ENCODE measurements at regions not wholly inside any gene's neighbourhood (a gene's known extent, or its start where the extent isn't known, plus 50 kb on each side); places are given as distances from the start of the nearest gene placed in this dataset.

DNA sequence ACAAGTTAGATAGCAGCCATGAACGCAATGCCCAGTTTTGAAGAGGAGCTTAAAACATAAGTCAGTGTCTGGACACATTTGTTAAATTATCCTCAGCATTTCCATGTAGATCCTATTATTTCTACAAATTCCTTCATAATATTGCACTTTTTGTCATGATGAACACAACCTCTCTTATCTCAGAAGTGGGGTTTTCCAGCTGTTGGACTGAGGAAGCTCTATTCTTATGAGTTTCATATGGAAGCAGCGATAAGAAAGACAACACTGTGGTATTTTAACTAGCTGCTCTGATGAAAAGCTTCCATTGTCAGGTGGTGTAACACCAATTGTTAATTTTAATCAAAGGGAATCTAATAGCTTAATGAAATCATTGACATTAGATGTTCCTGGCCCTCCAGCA is 308.7 kb downstream of the GBA3 start:
- DNase-seq = no peak

GRCh38 chr4:22999419-22999818 is 306.7 kb downstream of the GBA3 start:
- DNase-seq = no peak

DNA sequence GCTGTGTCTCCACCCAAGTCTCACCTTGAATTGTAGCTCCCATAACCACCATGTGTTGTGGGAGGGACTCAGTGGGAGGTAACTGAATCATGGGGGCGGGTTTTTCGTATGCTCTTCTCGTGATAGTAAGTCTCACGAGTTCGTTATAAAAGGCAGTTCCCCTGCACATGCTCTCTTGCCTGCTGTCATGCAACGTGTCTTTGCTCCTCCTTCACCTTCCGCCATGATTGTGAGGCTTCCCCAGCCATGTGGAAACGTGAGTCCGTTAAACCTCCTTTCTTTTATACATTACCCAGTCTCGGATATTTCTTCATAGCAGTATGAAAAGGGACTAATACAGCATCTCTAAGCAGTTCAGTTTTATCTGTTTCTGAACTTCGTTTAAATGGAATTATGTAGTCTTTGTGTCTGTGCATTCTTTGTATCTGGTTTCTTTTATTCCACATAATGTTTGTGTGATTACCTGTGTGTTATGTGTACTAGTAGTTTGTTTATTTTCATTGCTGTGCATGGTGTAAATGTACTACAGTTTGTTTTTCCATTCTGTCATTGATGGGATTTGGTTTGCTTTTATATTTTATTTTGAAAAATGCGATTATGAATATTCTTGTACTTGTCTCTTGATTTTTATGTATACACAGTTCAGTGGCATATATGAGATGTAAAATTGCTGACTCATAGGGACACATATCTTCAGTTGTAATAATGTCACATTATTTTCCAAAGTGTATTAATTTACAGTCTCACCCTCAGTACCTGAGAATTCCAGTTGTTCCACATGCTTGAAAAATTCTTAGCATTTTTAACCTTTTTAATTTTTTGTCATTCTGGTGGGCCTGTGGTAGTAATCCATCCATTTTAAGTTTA is 304.9 kb downstream of the GBA3 start:
- no peak for DNase-seq

- DNase-seq = no peak
These were observed 298.8 kb downstream of the GBA3 start for GRCh38 chr4:22991576-22991975.

- no peak for DNase-seq
These were observed 295.8 kb downstream of the GBA3 start for GRCh38 chr4:22988526-22988925.

GRCh38 chr4:22987870-22988269 is 295.1 kb downstream of the GBA3 start:
- DNase-seq = no peak

DNA sequence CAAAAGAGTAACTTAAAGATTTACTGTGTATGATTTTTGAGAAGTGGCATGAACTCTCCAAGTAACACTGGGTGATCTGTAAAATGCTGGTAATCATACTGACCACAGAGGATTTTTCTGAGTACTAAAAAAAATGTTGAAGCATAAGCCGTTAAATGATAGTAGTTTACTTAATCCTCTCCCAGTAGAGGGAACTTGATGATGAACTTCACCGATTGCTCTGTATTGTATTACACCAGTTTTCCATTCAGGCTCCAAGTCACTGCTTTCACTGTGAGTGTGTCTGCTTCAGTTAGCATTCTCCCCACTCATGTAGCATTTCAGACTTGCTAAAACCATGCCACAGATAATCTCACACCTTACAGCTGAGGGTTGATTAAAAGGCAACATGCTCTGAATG is 294.1 kb downstream of the GBA3 start:
- no peak for DNase-seq

DNA sequence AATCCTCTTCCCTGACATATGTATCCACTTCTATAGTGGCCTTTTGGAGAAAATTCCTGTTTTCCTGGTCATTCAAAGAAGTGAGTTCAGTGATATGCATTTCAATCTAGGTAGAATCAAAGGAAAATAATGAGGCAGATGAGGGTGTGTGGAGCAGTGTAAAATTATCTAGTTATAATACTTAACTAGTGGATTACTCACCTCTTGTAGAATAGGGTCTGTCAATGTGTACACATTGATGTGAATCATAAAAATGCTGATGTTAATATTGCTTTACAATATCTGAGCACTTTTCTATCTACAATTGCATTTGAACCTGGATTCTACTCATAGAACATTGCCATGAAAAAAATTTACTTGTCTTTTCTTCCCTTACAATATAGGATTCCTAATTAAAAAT is 293.5 kb downstream of the GBA3 start:
- DNase-seq = no peak

- no peak for DNase-seq
These were observed 291.7 kb downstream of the GBA3 start for GRCh38 chr4:22984390-22984789.

GRCh38 chr4:22978656-22979055 is 285.9 kb downstream of the GBA3 start:
- no peak for DNase-seq

DNA sequence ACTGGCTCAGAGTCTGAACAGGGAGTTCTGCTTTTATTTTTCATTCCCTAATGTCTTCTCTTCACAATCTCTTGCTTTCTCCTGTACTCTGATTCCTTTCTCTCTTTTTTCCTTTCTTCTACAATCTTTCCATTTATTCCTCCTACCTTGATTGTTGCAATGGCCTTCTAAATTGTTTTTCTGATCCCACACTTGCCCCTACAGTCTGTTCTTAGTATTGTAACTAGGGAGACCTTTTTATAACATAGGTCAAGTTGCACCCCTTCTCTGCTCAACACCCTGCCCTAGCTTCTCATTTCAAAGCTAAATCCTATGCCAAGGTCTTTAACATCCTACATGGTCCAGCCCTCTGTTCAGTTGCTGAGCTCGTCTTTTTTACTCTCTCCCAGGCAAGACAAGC is 277.9 kb downstream of the GBA3 start:
- DNase-seq = no peak

- no peak for DNase-seq
These were observed 276.7 kb downstream of the GBA3 start for GRCh38 chr4:22969287-22969896.

- DNase-seq = no peak
These were observed 269.6 kb downstream of the GBA3 start for GRCh38 chr4:22962295-22962694.

DNA sequence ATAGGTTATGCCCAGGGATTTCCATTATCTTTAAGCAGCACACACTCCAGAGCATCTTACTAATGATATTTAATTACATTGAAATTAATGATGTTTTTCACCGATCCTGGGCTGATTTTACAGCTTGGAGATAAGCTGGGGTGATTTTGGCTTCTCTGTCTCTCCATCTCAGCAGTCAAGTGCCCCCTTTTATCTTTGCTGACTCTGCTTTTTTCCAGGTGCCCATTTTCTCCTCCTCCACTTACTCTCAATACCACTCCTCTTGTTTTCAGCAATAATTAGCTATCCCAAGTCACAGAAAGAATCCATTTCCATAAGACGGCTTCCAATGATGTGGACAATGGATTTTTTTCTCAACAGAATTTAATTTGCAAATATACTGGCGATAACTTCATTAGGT is 266.7 kb downstream of the GBA3 start:
- DNase-seq = no peak

GRCh38 chr4:22957774-22958309 is 265.1 kb downstream of the GBA3 start:
- DNase-seq = no peak

DNA sequence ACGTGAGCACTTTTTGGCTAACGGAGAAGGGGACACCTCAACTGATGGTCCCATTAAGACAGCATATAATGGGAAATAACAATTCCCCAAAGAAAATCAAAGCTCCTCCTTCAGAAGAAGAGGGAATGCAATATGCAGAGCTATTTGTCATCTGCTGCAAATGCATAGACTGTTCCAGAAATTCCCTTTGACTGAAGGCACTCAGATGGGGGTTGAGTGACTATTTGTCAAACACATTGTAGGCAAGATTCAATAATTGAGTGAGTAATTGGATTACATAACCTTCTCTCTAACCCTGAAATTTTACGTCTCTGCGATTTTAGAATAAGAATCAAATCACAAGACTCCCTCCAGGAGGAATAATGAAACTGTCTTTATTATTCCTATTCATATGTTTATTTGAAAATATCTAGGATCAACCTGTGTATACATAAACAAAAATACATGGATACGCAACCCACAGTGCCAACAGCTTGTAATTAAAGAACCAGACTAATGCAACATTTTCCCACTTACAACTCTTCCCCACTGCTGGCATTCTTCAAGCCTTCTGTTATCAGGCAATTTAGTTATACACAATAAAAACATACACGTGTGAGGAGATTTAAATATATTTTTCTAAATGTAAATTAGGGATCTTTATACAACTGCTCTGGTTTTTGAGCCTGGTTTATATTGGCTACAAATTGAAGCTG is 256.6 kb downstream of the GBA3 start:
- DNase-seq = no peak

GRCh38 chr4:22947851-22948250 is 255.1 kb downstream of the GBA3 start:
- no peak for DNase-seq

DNA sequence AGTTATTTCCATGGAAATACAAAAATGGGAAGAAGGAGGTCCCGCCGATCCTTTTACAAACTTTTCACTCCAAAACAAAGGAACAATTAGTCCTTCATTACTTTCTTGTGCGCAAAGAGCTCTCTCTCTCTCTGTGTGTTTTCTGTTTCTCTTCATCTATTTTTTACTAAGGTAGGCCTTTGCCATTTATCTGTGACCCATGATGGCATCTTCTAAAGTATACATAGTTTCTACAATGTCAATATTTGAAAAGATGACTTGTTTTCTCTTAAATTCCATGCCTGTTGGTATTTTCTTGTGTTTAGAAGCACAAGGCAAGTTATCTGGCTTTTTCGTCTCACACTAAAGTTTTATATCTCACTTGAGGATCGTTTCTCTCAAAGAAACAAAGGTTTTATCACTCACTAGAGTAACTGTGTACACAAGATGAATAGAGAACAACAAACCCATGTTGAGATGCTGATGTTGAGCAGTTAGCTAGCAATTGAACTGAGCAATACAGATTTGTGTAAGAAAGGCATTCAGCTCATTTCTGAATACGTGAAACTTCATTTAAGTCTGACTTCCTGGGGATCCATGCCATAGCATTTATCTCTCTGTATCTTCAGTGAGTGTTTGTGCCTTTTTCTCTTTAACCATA is 250.3 kb downstream of the GBA3 start:
- no peak for DNase-seq

- DNase-seq = no peak
These were observed 249.1 kb downstream of the GBA3 start for GRCh38 chr4:22941688-22942375.

DNA sequence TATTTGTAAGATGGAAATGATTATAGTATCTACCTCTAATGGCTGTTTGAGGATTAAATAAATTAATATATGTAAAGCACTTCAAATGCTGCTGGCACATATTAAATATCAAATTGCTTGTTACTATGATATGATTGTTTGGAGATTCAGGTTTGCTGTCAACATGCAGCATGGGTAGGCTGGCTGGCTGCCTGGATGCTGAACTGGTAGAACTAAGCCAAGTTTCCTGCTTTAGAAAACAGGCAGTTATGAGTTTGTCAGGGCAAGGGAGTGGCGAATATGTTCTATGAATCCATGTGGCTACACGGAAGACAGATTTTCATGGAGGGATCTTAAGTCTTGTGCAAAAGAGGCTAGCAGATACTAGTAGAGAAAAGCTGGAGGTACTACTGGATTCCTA is 239.6 kb downstream of the GBA3 start:
- no peak for DNase-seq

DNA sequence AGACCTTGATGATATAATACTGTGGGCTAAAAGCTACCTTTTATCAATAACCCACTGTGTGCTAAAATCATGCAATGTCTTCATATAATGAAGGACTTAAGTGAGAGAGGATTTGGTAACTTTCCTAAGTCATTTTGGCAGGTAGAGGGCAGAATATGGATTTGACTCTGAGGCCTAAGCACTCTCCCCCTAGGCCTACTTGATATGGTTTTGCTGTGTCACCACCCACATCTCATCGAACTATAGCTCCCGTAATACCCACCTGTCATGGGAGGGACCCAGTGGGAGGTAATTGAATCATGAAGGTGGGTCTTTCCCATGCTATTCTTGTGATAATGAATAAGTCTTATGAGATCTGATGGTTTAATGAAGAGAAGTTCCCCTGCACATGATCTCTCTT is 229.7 kb downstream of the GBA3 start:
- DNase-seq = no peak

GRCh38 chr4:22921936-22922335 is 229.2 kb downstream of the GBA3 start:
- DNase-seq = no peak

DNA sequence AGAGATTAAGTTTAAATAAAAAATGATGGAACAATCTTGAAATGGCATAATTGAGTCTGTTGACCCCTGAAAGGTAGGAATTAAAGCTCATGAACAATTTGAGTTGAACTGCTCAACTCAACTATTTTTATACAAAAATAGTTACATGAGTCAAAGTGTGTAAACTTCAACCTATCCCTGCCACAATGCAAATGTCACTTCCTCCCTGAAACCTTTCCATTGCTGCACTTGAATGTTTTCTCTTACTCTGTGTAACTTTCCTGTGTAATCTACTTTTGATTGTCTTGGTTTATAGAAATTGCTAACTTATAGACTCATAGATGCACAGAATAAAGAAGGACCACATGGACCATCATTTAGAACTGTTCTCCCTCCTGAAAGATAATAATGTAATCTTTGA is 218.5 kb downstream of the GBA3 start:
- DNase-seq = no peak
